ENCODE measurements at regions not wholly inside any gene's neighbourhood (a gene's known extent, or its start where the extent isn't known, plus 50 kb on each side); places are given as distances from the start of the nearest gene placed in this dataset.

- Histone ChIP-seq H3K27ac (ENCODE audit: poor library complexity, severe bottlenecking) (no peak overlapping the region), H3K36me3 (ENCODE audit: low read depth) (no peaks in the 10 kb centered on the region), H3K27me3 (ENCODE audit: insufficient read depth, poor library complexity, severe bottlenecking) (no peaks in the 10 kb centered on the region), H3K9me3 (ENCODE audit: severe bottlenecking) (no peaks in the 10 kb centered on the region), H3K4me3 (ENCODE audit: severe bottlenecking) (no peak overlapping the region), H3K4me1 (ENCODE audit: insufficient read depth, poor library complexity, severe bottlenecking) (no peaks in the 10 kb centered on the region)
- no peak for TF ChIP-seq CTCF (IDR thresholded peaks at IDR 0.05; ENCODE audit: poor library complexity, severe bottlenecking)
- no peak for ATAC-seq (ENCODE audit: low read depth)
- no peak for DNase-seq (ENCODE audit: low spot score)
Observed at GRCh38 chr11:42145311-42145710, 685.9 kb upstream of the LRRC4C start.

- Histone ChIP-seq H3K4me3 (ENCODE audit: severe bottlenecking) (no peak overlapping the region), H3K4me1 (ENCODE audit: insufficient read depth, poor library complexity, severe bottlenecking) (no peaks in the 10 kb centered on the region), H3K27me3 (ENCODE audit: insufficient read depth, poor library complexity, severe bottlenecking) (no peaks in the 10 kb centered on the region), H3K9me3 (ENCODE audit: severe bottlenecking) (peaks cover 2% of the 10 kb centered on the region), H3K27ac (ENCODE audit: poor library complexity, severe bottlenecking) (no peak overlapping the region), H3K36me3 (ENCODE audit: low read depth) (no peaks in the 10 kb centered on the region)
- DNase-seq (ENCODE audit: low spot score) (no peak), ATAC-seq (ENCODE audit: low read depth) (no peak)
- TF ChIP-seq CTCF (IDR thresholded peaks at IDR 0.05; ENCODE audit: poor library complexity, severe bottlenecking): no peak
Observed at GRCh38 chr11:42161886-42162285, 702.4 kb upstream of the LRRC4C start.

GRCh38 chr11:42169191-42169590 lies 709.7 kb upstream of the LRRC4C start:
- no peak for TF ChIP-seq CTCF (IDR thresholded peaks at IDR 0.05; ENCODE audit: poor library complexity, severe bottlenecking)

GRCh38 chr11:42170601-42171000 lies 711.1 kb upstream of the LRRC4C start:
- TF ChIP-seq CTCF (IDR thresholded peaks at IDR 0.05; ENCODE audit: poor library complexity, severe bottlenecking): no peak
- no peak overlapping the region for H3K4me3 ChIP-seq (ENCODE audit: severe bottlenecking)
- H3K4me1 ChIP-seq (ENCODE audit: insufficient read depth, poor library complexity, severe bottlenecking): no peaks in the 10 kb centered on the region
- DNase-seq (ENCODE audit: low spot score): no peak
- no peaks in the 10 kb centered on the region for H3K9me3 ChIP-seq (ENCODE audit: severe bottlenecking)
- no peak overlapping the region for H3K27ac ChIP-seq (ENCODE audit: poor library complexity, severe bottlenecking)
- no peaks in the 10 kb centered on the region for H3K36me3 ChIP-seq (ENCODE audit: low read depth)
- H3K27me3 ChIP-seq (ENCODE audit: insufficient read depth, poor library complexity, severe bottlenecking): no peaks in the 10 kb centered on the region
- no peak for ATAC-seq (ENCODE audit: low read depth)

More at GRCh38 chr11:42169191-42169590, 709.7 kb upstream of the LRRC4C start:
- no peak overlapping the region for H3K27ac ChIP-seq (ENCODE audit: poor library complexity, severe bottlenecking)
- H3K36me3 ChIP-seq (ENCODE audit: low read depth): no peaks in the 10 kb centered on the region
- no peak for DNase-seq (ENCODE audit: low spot score)
- no peaks in the 10 kb centered on the region for H3K4me1 ChIP-seq (ENCODE audit: insufficient read depth, poor library complexity, severe bottlenecking)
- H3K27me3 ChIP-seq (ENCODE audit: insufficient read depth, poor library complexity, severe bottlenecking): no peaks in the 10 kb centered on the region
- ATAC-seq (ENCODE audit: low read depth): no peak
- H3K9me3 ChIP-seq (ENCODE audit: severe bottlenecking): no peaks in the 10 kb centered on the region
- no peak overlapping the region for H3K4me3 ChIP-seq (ENCODE audit: severe bottlenecking)

GRCh38 chr11:42171046-42171445 lies 711.6 kb upstream of the LRRC4C start:
- no peaks in the 10 kb centered on the region for H3K36me3 ChIP-seq (ENCODE audit: low read depth)
- DNase-seq (ENCODE audit: low spot score): no peak
- no peak for ATAC-seq (ENCODE audit: low read depth)
- H3K4me3 ChIP-seq (ENCODE audit: severe bottlenecking): no peak overlapping the region
- TF ChIP-seq CTCF (IDR thresholded peaks at IDR 0.05; ENCODE audit: poor library complexity, severe bottlenecking): no peak
- H3K4me1 ChIP-seq (ENCODE audit: insufficient read depth, poor library complexity, severe bottlenecking): no peaks in the 10 kb centered on the region
- H3K27ac ChIP-seq (ENCODE audit: poor library complexity, severe bottlenecking): no peak overlapping the region
- H3K27me3 ChIP-seq (ENCODE audit: insufficient read depth, poor library complexity, severe bottlenecking): no peaks in the 10 kb centered on the region
- H3K9me3 ChIP-seq (ENCODE audit: severe bottlenecking): no peaks in the 10 kb centered on the region
